SK-N-SH (cell line): ENCODE measurements at regions not wholly inside any gene's neighbourhood (a gene's known extent, or its start where the extent isn't known, plus 50 kb on each side); places are given as distances from the start of the nearest gene placed in this dataset.

Experiments
- CTCF ChIA-PET: fragments of 300-600, 350-600 bp; formaldehyde crosslinking; extraction: SDS; loops from one replicate; lab custom pipeline; 2021; lab: Yijun Ruan, JAX
- POLR2A ChIA-PET: fragments of 350-600 bp; sonication (Branson Sonifier 250); formaldehyde crosslinking; extraction: SDS; loops from one replicate; lab custom pipeline; 2020; ENCODE audit warnings: antibody characterized with exemption, inconsistent platforms; lab: Yijun Ruan, JAX
- DNase-seq: peaks from one replicate; pipeline ENCODE4 v3.0.0; 2012
- H2AFZ ChIP-seq: fragments of 200-600 bp; sonication (generic); 2 replicates; pipeline ENCODE4 v1.8.1; 2016; ENCODE audit warnings: antibody characterized with exemption, mild to moderate bottlenecking, low read depth
- H3F3A ChIP-seq: fragments of 200-600 bp; sonication (generic); replicated peaks from 2 replicates; pipeline ENCODE3; 2016; ENCODE audit warnings: antibody characterized with exemption, mild to moderate bottlenecking; ENCODE audit not compliant: insufficient read depth
- H3K27ac ChIP-seq, 2 experiments: fragments of 200-500 bp in 1 of 2; fragments of 200-600 bp in 1 of 2; sonication (Bioruptor generic) in 1 of 2; sonication (generic), shearing (Covaris generic) in 1 of 2; 2 replicates each; pipeline versions ENCODE4 v1.5.1 to v1.6.1; 2014 to 2016; ENCODE audit warnings: low read depth in 2 of 2, inconsistent platforms in 1 of 2, low read length in 1 of 2, mild to moderate bottlenecking in 1 of 2, mixed read lengths in 1 of 2
- H3K27me3 ChIP-seq: fragments of 200-600 bp; sonication (generic), shearing (Covaris generic); 2 replicates; pipeline ENCODE4 v1.6.1; 2016; ENCODE audit warnings: mixed run types; ENCODE audit not compliant: insufficient read depth
- H3K36me3 ChIP-seq, 2 experiments: fragments of 200-500 bp in 1 of 2; fragments of 200-600 bp in 1 of 2; sonication (Bioruptor generic) in 1 of 2; sonication (generic) in 1 of 2; replicated peaks in 1 of 2; 2 replicates each; pipeline versions ENCODE3 to v1.5.1; 2014 to 2016; ENCODE audit warnings: low read length in 1 of 2, mild to moderate bottlenecking in 1 of 2; ENCODE audit not compliant: insufficient read depth in 2 of 2, control insufficient read depth in 1 of 2
- H3K4me1 ChIP-seq, 2 experiments: fragments of 200-500 bp in 1 of 2; fragments of 200-600 bp in 1 of 2; sonication (Bioruptor generic) in 1 of 2; sonication (generic), shearing (Covaris generic) in 1 of 2; 2 replicates each; pipeline versions ENCODE4 v1.5.1 to v1.6.1; 2014 to 2016; ENCODE audit warnings: low read depth in 1 of 2, low read length in 1 of 2, mixed run types in 1 of 2; ENCODE audit not compliant: insufficient read depth in 2 of 2, control insufficient read depth in 1 of 2
- H3K4me2 ChIP-seq: fragments of 200-600 bp; sonication (generic), shearing (Covaris generic); 2 replicates; pipeline ENCODE4 v1.6.1; 2017; ENCODE audit warnings: mixed run types
- H3K4me3 ChIP-seq, 2 experiments: fragments of 200-500 bp in 1 of 2; fragments of 200-600 bp in 1 of 2; sonication (Bioruptor generic) in 1 of 2; sonication (generic), shearing (Covaris generic) in 1 of 2; 2 replicates each; pipeline versions ENCODE4 v1.5.1 to v1.8.1; 2014 to 2016; ENCODE audit warnings: low read depth in 2 of 2, inconsistent platforms in 1 of 2, low read length in 1 of 2, mild to moderate bottlenecking in 1 of 2, mixed read lengths in 1 of 2, moderate library complexity in 1 of 2
- H3K79me2 ChIP-seq: fragments of 200-600 bp; sonication (generic); 2 replicates; pipeline ENCODE4 v1.8.1; 2017; ENCODE audit warnings: mild to moderate bottlenecking; ENCODE audit not compliant: insufficient read depth
- H3K9ac ChIP-seq: fragments of 200-600 bp; sonication (generic); 2 replicates; pipeline ENCODE4 v1.6.1; 2017; ENCODE audit warnings: mixed run types
- H3K9me2 ChIP-seq: fragments of 200-600 bp; sonication (generic); 2 replicates; pipeline ENCODE4 v1.6.1; 2017; ENCODE audit warnings: mixed run types
- H3K9me3 ChIP-seq: fragments of 200-600 bp; sonication (generic); 2 replicates; pipeline ENCODE4 v1.6.1; 2017; ENCODE audit warnings: mixed run types, mild to moderate bottlenecking, moderate library complexity
- H4K20me1 ChIP-seq: fragments of 200-600 bp; sonication (generic); 2 replicates; pipeline ENCODE4 v1.6.1; 2017; ENCODE audit warnings: mild to moderate bottlenecking, mixed run types; ENCODE audit not compliant: insufficient read depth
- CHD2 ChIP-seq: fragments of 150-350 bp; IDR thresholded peaks from 2 replicates; pipeline ENCODE4 v1.6.1; 2018; ENCODE audit warnings: low read length; ENCODE audit not compliant: partially characterized antibody
- FOSL2 ChIP-seq: IDR thresholded peaks from 2 replicates; pipeline ENCODE4 v1.4.0; 2012; ENCODE audit warnings: low read depth, mild to moderate bottlenecking, moderate library complexity, borderline replicate concordance
- FOXM1 ChIP-seq: IDR thresholded peaks from 2 replicates; pipeline ENCODE4 v1.4.0; 2012; ENCODE audit warnings: low read depth, mild to moderate bottlenecking
- GATA2 ChIP-seq: sonication (generic); formaldehyde crosslinking; IDR thresholded peaks from 2 replicates; pipeline ENCODE4 v1.5.0; 2020; ENCODE audit warnings: mild to moderate bottlenecking, missing genetic modification reagents
- JUND ChIP-seq: IDR thresholded peaks from 2 replicates; pipeline ENCODE4 v1.4.0; 2012
- MEF2A ChIP-seq: IDR thresholded peaks from 2 replicates; pipeline ENCODE4 v1.4.0; 2012; ENCODE audit warnings: low read depth, borderline replicate concordance
- NFIC ChIP-seq: IDR thresholded peaks from 2 replicates; pipeline ENCODE4 v1.4.0; 2012; ENCODE audit warnings: borderline replicate concordance
- NRF1 ChIP-seq: IDR thresholded peaks from 2 replicates; pipeline ENCODE4 v1.6.1; 2012; ENCODE audit warnings: low read depth, mild to moderate bottlenecking, low read length
- POLR2AphosphoS5 ChIP-seq: IDR thresholded peaks from 2 replicates; pipeline ENCODE4 v1.6.1; 2012; ENCODE audit warnings: low read depth, low read length
- RAD21 ChIP-seq: IDR thresholded peaks from 2 replicates; pipeline ENCODE4 v1.6.1; 2012; ENCODE audit warnings: mild to moderate bottlenecking, low read length
- RFX5 ChIP-seq: IDR thresholded peaks from 2 replicates; pipeline ENCODE4 v1.6.1; 2012; ENCODE audit warnings: mild to moderate bottlenecking, improper control_type of control experiment, low read length
- RXRA ChIP-seq: IDR thresholded peaks from 2 replicates; pipeline ENCODE4 v1.4.0; 2012; ENCODE audit warnings: low read depth, mild to moderate bottlenecking, borderline replicate concordance
- TCF12 ChIP-seq: IDR thresholded peaks from 2 replicates; pipeline ENCODE4 v1.4.0; 2012
- TEAD4 ChIP-seq: IDR thresholded peaks from 2 replicates; pipeline ENCODE4 v1.4.0; 2012; ENCODE audit warnings: mild to moderate bottlenecking, borderline replicate concordance; ENCODE audit not compliant: insufficient read depth
- WGBS: methylation state at CpG from one replicate; pipeline ENCODE4 v1.1.6; 2017; ENCODE audit warnings: low lambda C conversion rate; 5-methylcytosine and 5-hydroxymethylcytosine counted together
- TF ChIP-seq, protein P1 (sequence below): IDR thresholded peaks from 2 replicates; pipeline ENCODE4 v1.4.0; 2012; ENCODE audit warnings: low read depth
- TF ChIP-seq, protein P2 (sequence below): IDR thresholded peaks from 2 replicates; pipeline ENCODE4; 2012
- TF ChIP-seq, protein P3 (sequence below): fragments of 150-350 bp; IDR thresholded peaks from 2 replicates; pipeline ENCODE4 v1.6.1; 2017; ENCODE audit warnings: antibody characterized with exemption, low read length, low read depth, borderline replicate concordance
- TF ChIP-seq, protein P4 (sequence below): IDR thresholded peaks from 2 replicates; pipeline ENCODE4 v1.4.0; 2012; ENCODE audit warnings: low read depth, borderline replicate concordance
- TF ChIP-seq, protein P5 (sequence below): fragments of 200-600 bp; sonication (generic); IDR thresholded peaks from 2 replicates; pipeline ENCODE4 v1.6.1; 2017; ENCODE audit warnings: antibody characterized with exemption, mild to moderate bottlenecking, moderate library complexity
- TF ChIP-seq, protein P6 (sequence below): IDR thresholded peaks from 2 replicates; pipeline ENCODE4 v1.6.1; 2012; ENCODE audit warnings: mild to moderate bottlenecking, low read depth, low read length, moderate library complexity

DNA sequence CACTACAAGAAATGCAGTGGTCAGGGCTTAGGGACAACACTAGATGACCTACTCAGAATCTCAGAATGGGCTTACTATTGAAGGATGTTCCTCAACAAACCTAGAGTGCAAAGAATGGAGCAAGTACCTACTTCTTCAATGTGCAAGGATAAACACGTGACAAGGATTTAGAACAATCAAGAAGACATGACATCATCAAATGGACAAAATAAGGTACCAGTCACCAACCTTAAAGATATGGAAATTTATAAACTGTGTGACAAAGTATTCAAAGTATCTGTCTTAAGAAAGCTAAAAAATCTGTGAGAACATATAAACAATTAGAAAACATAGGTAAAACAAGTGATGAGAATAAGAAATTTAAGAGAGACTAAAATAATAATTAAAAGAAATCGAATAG lies 656.1 kb downstream of the ZWINT start:
- no peaks in the 10 kb centered on the region for H3F3A ChIP-seq
- no peak overlapping the region for H2AFZ ChIP-seq
- no peak overlapping the region for H3K4me2 ChIP-seq
- no peaks in the 10 kb centered on the region for H3K9me3 ChIP-seq
- WGBS, result 12% methylated on average over 2 of the region's 2 CpGs
- TF ChIP-seq, protein P1, sequence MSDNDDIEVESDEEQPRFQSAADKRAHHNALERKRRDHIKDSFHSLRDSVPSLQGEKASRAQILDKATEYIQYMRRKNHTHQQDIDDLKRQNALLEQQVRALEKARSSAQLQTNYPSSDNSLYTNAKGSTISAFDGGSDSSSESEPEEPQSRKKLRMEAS, result no peak
- TF ChIP-seq, protein P2, sequence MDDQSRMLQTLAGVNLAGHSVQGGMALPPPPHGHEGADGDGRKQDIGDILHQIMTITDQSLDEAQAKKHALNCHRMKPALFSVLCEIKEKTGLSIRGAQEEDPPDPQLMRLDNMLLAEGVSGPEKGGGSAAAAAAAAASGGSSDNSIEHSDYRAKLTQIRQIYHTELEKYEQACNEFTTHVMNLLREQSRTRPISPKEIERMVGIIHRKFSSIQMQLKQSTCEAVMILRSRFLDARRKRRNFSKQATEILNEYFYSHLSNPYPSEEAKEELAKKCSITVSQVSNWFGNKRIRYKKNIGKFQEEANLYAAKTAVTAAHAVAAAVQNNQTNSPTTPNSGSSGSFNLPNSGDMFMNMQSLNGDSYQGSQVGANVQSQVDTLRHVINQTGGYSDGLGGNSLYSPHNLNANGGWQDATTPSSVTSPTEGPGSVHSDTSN, result no peak
- TF ChIP-seq TCF12, result no peak
- TF ChIP-seq, protein P3, sequence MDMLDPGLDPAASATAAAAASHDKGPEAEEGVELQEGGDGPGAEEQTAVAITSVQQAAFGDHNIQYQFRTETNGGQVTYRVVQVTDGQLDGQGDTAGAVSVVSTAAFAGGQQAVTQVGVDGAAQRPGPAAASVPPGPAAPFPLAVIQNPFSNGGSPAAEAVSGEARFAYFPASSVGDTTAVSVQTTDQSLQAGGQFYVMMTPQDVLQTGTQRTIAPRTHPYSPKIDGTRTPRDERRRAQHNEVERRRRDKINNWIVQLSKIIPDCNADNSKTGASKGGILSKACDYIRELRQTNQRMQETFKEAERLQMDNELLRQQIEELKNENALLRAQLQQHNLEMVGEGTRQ, result no peak
- TF ChIP-seq NRF1, result no peak
- TF ChIP-seq MEF2A, result no peak
- TF ChIP-seq FOXM1, result no peak
- no peak for TF ChIP-seq POLR2AphosphoS5
- no peak for TF ChIP-seq CHD2
- no peak for TF ChIP-seq RXRA
- no peak for TF ChIP-seq GATA2 (CRISPR knock-in tag)
- no peak for TF ChIP-seq FOSL2
- TF ChIP-seq RAD21, result no peak
- TF ChIP-seq, protein P4, sequence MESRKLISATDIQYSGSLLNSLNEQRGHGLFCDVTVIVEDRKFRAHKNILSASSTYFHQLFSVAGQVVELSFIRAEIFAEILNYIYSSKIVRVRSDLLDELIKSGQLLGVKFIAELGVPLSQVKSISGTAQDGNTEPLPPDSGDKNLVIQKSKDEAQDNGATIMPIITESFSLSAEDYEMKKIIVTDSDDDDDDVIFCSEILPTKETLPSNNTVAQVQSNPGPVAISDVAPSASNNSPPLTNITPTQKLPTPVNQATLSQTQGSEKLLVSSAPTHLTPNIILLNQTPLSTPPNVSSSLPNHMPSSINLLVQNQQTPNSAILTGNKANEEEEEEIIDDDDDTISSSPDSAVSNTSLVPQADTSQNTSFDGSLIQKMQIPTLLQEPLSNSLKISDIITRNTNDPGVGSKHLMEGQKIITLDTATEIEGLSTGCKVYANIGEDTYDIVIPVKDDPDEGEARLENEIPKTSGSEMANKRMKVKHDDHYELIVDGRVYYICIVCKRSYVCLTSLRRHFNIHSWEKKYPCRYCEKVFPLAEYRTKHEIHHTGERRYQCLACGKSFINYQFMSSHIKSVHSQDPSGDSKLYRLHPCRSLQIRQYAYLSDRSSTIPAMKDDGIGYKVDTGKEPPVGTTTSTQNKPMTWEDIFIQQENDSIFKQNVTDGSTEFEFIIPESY, result no peak
- TF ChIP-seq RFX5, result no peak
- TF ChIP-seq, protein P5, sequence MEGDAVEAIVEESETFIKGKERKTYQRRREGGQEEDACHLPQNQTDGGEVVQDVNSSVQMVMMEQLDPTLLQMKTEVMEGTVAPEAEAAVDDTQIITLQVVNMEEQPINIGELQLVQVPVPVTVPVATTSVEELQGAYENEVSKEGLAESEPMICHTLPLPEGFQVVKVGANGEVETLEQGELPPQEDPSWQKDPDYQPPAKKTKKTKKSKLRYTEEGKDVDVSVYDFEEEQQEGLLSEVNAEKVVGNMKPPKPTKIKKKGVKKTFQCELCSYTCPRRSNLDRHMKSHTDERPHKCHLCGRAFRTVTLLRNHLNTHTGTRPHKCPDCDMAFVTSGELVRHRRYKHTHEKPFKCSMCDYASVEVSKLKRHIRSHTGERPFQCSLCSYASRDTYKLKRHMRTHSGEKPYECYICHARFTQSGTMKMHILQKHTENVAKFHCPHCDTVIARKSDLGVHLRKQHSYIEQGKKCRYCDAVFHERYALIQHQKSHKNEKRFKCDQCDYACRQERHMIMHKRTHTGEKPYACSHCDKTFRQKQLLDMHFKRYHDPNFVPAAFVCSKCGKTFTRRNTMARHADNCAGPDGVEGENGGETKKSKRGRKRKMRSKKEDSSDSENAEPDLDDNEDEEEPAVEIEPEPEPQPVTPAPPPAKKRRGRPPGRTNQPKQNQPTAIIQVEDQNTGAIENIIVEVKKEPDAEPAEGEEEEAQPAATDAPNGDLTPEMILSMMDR, result no peak
- TF ChIP-seq TEAD4, result no peak
- TF ChIP-seq JUND, result no peak
- TF ChIP-seq, protein P6, sequence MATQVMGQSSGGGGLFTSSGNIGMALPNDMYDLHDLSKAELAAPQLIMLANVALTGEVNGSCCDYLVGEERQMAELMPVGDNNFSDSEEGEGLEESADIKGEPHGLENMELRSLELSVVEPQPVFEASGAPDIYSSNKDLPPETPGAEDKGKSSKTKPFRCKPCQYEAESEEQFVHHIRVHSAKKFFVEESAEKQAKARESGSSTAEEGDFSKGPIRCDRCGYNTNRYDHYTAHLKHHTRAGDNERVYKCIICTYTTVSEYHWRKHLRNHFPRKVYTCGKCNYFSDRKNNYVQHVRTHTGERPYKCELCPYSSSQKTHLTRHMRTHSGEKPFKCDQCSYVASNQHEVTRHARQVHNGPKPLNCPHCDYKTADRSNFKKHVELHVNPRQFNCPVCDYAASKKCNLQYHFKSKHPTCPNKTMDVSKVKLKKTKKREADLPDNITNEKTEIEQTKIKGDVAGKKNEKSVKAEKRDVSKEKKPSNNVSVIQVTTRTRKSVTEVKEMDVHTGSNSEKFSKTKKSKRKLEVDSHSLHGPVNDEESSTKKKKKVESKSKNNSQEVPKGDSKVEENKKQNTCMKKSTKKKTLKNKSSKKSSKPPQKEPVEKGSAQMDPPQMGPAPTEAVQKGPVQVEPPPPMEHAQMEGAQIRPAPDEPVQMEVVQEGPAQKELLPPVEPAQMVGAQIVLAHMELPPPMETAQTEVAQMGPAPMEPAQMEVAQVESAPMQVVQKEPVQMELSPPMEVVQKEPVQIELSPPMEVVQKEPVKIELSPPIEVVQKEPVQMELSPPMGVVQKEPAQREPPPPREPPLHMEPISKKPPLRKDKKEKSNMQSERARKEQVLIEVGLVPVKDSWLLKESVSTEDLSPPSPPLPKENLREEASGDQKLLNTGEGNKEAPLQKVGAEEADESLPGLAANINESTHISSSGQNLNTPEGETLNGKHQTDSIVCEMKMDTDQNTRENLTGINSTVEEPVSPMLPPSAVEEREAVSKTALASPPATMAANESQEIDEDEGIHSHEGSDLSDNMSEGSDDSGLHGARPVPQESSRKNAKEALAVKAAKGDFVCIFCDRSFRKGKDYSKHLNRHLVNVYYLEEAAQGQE, result no peak
- TF ChIP-seq NFIC, result no peak
- ChIA-PET POLR2A (no interaction called here), CTCF (interaction anchor here (0.7 to 1.4 kb wide), 2 partner anchors 14 to 43 kb away, joined by 3 to 4 read pairs; no protein-coding TSS in a partner anchor)
- no peaks in the 10 kb centered on the region for H3K36me3 ChIP-seq
- no peaks in the 10 kb centered on the region for H3K79me2 ChIP-seq
- H3K4me1 ChIP-seq, result no peaks in the 10 kb centered on the region
- no peaks in the 10 kb centered on the region for H4K20me1 ChIP-seq
- no peak overlapping the region for H3K9ac ChIP-seq
- no peak for DNase-seq
- no peak overlapping the region for H3K27ac ChIP-seq
- no peak overlapping the region for H3K4me3 ChIP-seq
- H3K9me2 ChIP-seq, result no peaks in the 10 kb centered on the region
- no peaks in the 10 kb centered on the region for H3K27me3 ChIP-seq
